ENCODE measurements at regions not wholly inside any gene's neighbourhood (a gene's known extent, or its start where the extent isn't known, plus 50 kb on each side); places are given as distances from the start of the nearest gene placed in this dataset.

GRCh38 chr4:189826657-189827056 lies 114.0 kb upstream of the FRG1 start:
- TF ChIP-seq POLR2A (IDR thresholded peaks at IDR 0.05) (no peak), POLR2AphosphoS5 (IDR thresholded peaks at IDR 0.05) (no peak)
- TF ChIP-seq, protein P1, sequence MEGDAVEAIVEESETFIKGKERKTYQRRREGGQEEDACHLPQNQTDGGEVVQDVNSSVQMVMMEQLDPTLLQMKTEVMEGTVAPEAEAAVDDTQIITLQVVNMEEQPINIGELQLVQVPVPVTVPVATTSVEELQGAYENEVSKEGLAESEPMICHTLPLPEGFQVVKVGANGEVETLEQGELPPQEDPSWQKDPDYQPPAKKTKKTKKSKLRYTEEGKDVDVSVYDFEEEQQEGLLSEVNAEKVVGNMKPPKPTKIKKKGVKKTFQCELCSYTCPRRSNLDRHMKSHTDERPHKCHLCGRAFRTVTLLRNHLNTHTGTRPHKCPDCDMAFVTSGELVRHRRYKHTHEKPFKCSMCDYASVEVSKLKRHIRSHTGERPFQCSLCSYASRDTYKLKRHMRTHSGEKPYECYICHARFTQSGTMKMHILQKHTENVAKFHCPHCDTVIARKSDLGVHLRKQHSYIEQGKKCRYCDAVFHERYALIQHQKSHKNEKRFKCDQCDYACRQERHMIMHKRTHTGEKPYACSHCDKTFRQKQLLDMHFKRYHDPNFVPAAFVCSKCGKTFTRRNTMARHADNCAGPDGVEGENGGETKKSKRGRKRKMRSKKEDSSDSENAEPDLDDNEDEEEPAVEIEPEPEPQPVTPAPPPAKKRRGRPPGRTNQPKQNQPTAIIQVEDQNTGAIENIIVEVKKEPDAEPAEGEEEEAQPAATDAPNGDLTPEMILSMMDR (IDR thresholded peaks at IDR 0.05) = no peak
